Nephron progenitor cell (in vitro differentiated cells): ENCODE measurements at regions not wholly inside any gene's neighbourhood (a gene's known extent, or its start where the extent isn't known, plus 50 kb on each side); places are given as distances from the start of the nearest gene placed in this dataset.

Experiments used
- DNase-seq: peaks from one replicate; pipeline ENCODE4 v3.0.0; 2021
- H3K27ac Mint-ChIP-seq: 2 replicates; pipeline ENCODE4 v1.8.0; 2021; ENCODE audit warnings: mild to moderate bottlenecking, moderate library complexity, mixed read lengths
- H3K27me3 Mint-ChIP-seq: 2 replicates; pipeline ENCODE4 v1.8.0; 2021; ENCODE audit warnings: mild to moderate bottlenecking, low read depth, mixed read lengths; ENCODE audit not compliant: poor library complexity
- H3K36me3 Mint-ChIP-seq: 2 replicates; pipeline ENCODE4 v1.8.0; 2021; ENCODE audit warnings: low read depth, mixed read lengths
- H3K4me1 Mint-ChIP-seq: 2 replicates; pipeline ENCODE4 v1.8.0; 2021; ENCODE audit warnings: mixed read lengths
- H3K4me3 Mint-ChIP-seq: 2 replicates; pipeline ENCODE4 v1.8.0; 2021; ENCODE audit warnings: mild to moderate bottlenecking, moderate library complexity, mixed read lengths
- H3K9me3 Mint-ChIP-seq: 2 replicates; pipeline ENCODE4 v1.8.0; 2021; ENCODE audit warnings: mild to moderate bottlenecking, moderate library complexity, mixed read lengths
- CTCF ChIP-seq: fragments of 200-600 bp; sonication (generic); IDR thresholded peaks from 2 replicates; pipeline ENCODE4 v1.5.0; 2021; ENCODE audit warnings: antibody characterized with exemption

DNA sequence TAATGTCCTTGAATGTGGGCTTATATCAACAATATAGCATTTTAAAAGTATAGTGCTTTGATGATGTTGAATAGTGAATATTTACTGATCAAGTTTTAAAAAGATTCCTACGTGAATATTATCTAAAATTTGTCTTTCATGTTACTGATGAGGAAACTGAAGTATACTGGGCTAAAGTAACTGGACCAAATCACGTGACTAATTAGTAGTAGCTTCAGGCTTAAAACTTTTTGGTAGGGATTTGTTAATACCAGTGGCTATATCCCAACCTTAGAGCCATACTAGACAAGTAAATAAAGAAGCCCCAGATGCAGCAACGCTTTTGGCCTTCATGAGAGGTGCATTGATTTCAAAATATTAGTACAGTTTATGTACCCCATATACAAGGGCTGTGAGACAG, 152.1 kb upstream of the EDIL3 start:
- Mint-ChIP-seq H3K4me1 (no peaks in the 10 kb centered on the region), H3K27ac (no peak overlapping the region), H3K27me3 (no peaks in the 10 kb centered on the region), H3K36me3 (no peaks in the 10 kb centered on the region), H3K9me3 (no peaks in the 10 kb centered on the region), H3K4me3 (no peak overlapping the region)
- no peak for TF ChIP-seq CTCF
- DNase-seq, result no peak

DNA sequence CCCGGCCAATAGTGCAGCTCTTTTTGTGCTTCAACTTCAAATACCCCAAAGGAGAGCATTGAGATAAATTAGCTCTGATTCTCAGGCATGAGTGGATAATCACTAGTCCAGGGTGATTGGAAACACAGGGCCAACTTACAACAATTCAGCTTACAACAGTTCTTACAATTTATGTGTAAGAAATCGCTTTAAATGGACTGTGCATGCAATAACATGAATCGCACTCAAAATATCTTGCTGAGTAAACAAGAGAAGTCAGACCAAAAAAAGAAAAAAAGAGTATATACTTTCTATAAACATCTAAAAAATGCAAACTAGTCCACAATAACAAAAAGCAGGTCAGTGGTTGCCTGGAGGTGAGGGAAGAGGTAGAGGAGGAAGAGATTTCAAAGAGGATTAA, 150.6 kb upstream of the EDIL3 start:
- no peak for TF ChIP-seq CTCF
- Mint-ChIP-seq H3K4me1 (no peaks in the 10 kb centered on the region), H3K9me3 (no peaks in the 10 kb centered on the region), H3K27ac (no peak overlapping the region), H3K27me3 (no peaks in the 10 kb centered on the region), H3K36me3 (no peaks in the 10 kb centered on the region), H3K4me3 (no peak overlapping the region)
- DNase-seq, result no peak

DNA sequence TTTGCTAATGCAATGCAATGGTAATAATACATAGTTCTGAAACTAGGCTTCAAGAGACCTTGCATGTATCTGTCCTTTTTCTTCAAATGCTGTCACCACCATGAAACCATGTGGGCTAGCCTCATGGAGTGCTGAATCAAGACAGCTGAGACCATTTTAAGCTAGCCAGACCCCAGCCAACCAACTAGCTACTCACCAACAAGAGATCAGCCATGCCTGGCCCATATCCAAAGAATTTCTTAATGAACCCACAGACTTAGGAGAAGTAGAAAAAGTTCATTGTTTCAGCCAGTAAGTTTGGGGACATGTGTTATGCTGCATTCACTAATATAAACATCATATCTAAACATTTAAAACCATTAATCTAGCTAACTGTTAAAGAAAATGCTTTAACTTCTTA, 139.8 kb upstream of the EDIL3 start:
- DNase-seq, result no peak
- Mint-ChIP-seq H3K36me3 (no peaks in the 10 kb centered on the region), H3K4me3 (no peak overlapping the region), H3K9me3 (no peaks in the 10 kb centered on the region), H3K4me1 (no peaks in the 10 kb centered on the region), H3K27me3 (no peaks in the 10 kb centered on the region), H3K27ac (no peak overlapping the region)
- no peak for TF ChIP-seq CTCF

- Mint-ChIP-seq H3K4me1 (no peaks in the 10 kb centered on the region), H3K9me3 (peaks cover 7% of the 10 kb centered on the region), H3K36me3 (no peaks in the 10 kb centered on the region), H3K4me3 (no peak overlapping the region), H3K27ac (no peak overlapping the region), H3K27me3 (peaks cover 4% of the 10 kb centered on the region)
- no peak for TF ChIP-seq CTCF
- DNase-seq, result no peak
These were observed 134.2 kb upstream of the EDIL3 start for GRCh38 chr5:84518862-84519261.

- H3K36me3 Mint-ChIP-seq, result no peaks in the 10 kb centered on the region
- H3K27ac Mint-ChIP-seq, result no peak overlapping the region
- TF ChIP-seq CTCF, result no peak
- H3K4me3 Mint-ChIP-seq, result no peak overlapping the region
- H3K4me1 Mint-ChIP-seq, result no peaks in the 10 kb centered on the region
- peaks cover 7% of the 10 kb centered on the region for H3K9me3 Mint-ChIP-seq
- peaks cover 4% of the 10 kb centered on the region for H3K27me3 Mint-ChIP-seq
- DNase-seq, result no peak
These were observed 133.7 kb upstream of the EDIL3 start for GRCh38 chr5:84518370-84518769.

- no peak for DNase-seq
- Mint-ChIP-seq H3K36me3 (no peaks in the 10 kb centered on the region), H3K27me3 (peaks cover 2% of the 10 kb centered on the region), H3K4me1 (no peaks in the 10 kb centered on the region), H3K9me3 (no peaks in the 10 kb centered on the region), H3K27ac (no peak overlapping the region), H3K4me3 (no peak overlapping the region)
- TF ChIP-seq CTCF, result no peak
These were observed 121.9 kb upstream of the EDIL3 start for GRCh38 chr5:84506625-84507024.
